HG03521 (cell line): ENCODE measurements at regions not wholly inside any gene's neighbourhood (a gene's known extent, or its start where the extent isn't known, plus 50 kb on each side); places are given as distances from the start of the nearest gene placed in this dataset.
"Not testable (repeated sequence)": the region's sequence is repeated elsewhere in the genome, so short reads cannot be mapped to it uniquely, and the experiment has no call there.

Experiments
- ATAC-seq: cut with Tn5 transposase; IDR thresholded peaks from one replicate; pipeline ENCODE4 v1.9.1; 2021; ENCODE audit warnings: mild to moderate bottlenecking, moderate library complexity; ENCODE audit not compliant: unreplicated experiment

DNA sequence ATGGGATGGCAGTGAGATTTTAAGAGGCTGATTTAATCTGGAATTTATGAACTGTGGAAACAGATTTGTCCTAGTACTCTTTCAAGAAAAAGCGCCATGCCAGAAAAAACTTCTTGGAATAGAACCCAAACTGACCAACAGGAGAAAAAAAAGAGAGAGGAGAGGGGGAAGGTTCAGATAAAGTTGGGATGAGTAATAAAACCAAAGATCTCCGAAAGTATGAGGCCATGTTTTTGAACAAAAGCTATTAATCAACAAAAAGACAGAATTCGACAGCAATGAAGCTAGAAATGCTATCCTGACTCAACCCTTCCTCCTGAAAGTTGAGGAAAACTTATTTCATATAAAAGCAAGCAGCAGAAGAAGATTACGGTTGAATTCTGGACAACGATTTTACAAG, 135.5 kb downstream of the CEMIP2 start:
- no peak for ATAC-seq

DNA sequence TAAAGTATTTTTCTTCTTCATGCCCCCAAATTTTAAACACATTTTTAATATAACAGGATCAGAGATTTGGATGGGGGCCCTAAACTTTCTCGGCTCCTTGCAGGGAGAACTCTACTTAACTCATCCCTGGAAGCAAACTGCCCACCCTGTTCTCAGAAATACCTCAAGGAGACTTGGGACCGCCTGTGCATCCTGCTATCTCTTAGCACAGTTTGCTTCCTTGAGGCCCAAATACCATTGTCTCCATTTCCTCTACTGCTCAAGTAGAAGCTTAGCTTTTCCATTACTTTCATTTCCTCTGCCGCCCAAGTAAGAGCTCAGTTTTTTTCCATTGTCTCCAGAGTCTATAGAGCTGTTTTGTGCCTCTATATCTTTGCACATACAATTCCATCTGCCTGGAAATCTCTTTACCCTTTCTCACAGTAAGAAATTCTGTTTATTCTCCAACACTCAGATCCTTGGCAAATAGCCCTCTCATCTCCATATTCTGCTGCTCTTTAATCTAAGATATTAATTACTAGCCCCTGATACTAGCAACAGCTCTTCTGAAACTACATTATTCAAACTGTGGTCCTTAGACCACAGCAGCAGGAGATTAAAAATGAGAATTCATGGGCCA, 137.8 kb downstream of the CEMIP2 start:
- ATAC-seq: no peak

DNA sequence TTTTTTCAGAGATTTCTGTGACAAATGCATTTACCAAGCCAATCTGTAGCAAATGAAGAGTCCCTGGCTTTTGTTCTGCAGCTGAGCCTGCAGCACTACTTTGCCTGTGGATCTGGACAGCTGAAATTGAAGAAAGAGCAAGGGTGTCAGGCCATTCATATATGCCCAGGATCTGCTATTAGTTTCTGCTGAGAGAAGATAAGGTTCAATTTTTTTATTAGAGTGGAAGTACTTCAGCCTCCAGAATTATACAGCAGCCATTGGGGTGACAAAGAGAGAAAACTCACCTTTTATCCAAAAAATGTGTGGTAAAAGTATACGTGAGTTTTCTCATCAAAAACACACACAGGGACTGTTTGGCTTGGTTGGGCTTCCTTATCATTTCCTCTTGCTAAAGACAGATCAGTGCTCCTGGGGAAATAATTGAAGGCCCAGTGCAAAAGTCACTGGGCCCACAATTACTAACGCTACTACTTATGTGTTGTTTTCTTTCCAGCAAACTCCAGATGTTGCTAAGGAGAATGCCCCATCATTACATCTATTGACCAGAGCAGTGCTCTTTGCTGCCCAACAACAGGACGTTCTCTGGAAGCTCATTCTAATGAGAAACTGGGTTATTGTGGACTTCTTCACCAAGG, 138.6 kb downstream of the CEMIP2 start:
- ATAC-seq: no peak

DNA sequence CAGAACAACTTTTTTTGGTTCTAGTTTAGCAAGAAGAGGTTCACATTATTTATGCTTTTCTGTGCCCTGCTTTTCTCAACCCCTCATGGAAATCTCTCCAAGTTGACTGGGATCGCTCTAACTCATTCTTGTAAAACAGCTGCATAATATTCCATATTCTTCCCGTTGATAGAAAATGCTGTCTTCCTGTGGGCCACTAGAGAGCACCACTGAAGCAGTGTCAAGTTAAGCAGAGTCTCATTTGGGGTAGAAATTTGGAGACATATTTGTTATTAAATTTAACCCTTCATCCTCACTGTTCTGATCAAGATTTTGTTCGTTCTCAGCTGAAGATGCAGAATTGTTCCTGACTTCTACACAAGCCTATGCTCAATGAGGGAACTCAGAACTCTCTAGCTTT, 140.1 kb downstream of the CEMIP2 start:
- ATAC-seq: no peak

DNA sequence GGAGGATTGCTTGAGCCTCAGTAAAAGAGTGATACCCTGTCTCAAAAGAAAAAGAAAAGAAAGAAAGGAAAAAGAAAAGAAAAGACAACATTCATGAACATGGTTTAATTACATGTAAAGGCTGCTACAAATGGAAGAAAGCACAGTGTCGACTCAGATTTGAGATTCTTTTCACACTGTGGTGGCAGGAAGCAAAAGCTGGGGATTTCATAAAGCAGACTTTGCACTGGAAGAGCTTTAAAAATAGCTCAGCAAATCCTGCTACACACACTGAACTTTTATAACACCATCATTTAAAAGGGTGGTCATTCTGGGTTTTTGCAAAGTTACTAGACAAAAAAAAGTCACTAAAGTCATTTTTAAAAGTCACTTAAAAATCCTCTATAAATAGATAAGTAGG, 140.8 kb downstream of the CEMIP2 start:
- ATAC-seq: no peak

DNA sequence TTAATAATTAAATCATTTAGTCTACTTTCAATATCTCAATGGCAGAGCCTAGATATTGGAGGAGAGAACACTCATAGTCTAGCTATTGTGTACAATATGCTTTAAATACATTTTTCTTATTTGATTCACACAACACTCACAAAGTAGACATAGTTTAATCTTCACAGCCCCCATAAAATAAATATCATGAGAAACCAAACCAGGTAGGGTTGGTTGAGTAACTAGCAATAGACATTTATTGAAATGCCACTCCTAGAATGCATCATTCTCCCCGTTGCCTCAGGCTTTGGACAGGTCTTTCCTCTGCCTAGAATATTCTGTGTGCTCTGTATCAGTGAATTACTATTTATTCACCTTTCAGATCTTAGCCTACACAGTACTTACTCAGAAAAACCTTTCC, 141.9 kb downstream of the CEMIP2 start:
- ATAC-seq: no peak

DNA sequence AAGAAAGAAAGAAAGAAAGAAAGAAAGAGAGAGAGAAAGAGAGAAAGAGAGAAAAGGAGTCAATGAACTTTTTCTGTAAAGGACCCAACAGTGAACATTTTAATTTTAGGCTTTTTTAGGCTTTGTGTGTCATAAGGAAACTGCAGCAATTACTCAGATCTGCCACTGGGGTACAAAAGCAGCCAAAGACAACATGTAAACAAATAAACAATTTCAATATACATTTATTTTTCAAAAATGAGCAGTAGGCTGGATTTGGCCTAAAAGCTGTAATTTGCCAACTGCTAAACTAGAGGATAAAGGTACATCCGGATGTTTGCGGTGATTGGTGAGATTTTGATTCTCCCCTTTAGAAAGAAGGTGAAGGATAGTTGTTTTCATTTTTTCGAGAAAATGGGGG, 143.6 kb downstream of the CEMIP2 start:
- ATAC-seq: no peak

DNA sequence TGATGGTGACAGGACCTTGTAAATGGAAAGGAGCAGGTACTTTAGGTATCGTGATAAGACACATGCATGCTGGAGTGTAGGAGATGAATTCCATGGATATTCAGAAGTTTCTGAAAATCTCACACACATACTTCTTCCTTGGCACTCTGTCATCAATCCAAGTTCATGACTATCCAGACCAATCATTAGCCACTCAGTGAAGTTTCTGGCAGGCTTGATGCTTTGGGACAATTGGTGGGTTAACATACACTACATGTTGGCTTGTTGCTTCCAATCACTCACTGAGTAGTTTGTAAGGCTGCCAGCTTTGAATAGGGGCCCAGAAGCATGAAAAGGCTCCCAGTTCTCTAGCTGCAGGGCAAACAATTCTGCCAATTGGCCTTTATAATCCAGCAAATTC, 147.6 kb downstream of the CEMIP2 start:
- no peak for ATAC-seq

DNA sequence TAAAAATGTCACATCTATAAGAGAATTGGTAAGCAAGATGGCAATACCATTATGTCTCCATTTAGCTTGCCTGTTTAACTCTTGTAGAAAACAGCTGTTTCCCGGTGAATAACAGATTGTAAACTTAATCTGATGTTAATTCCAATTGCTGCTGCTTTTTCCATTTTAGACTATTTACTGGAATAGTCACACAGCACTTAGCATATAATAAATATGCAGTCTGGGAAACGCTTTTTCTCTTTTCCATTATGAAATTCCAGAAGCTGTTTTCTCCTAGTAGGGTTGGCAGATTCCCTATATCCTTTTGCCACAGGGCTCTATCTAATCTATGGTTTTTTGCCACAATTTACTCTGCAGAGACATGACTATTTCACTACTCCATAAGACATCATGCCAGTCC, 148.0 kb downstream of the CEMIP2 start:
- no peak for ATAC-seq

DNA sequence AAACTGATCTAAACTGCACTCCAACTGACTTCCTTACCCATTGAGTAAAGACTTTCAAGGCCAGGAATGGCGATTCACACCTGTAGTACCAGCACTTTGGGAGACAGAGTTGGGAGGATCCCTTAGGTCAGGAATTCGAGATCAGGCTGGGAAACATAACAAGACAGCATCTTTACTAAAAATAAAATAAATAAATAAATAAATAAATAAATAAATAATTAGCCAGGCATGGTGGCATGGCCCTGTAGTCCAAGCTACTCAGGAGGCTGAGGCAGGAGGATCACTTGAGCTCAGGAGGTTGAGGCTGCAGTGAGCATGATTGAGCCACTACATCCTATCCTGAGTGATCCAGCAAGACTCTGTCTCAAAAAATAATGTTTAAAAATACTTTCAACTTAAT, 148.4 kb downstream of the CEMIP2 start:
- ATAC-seq: no peak

DNA sequence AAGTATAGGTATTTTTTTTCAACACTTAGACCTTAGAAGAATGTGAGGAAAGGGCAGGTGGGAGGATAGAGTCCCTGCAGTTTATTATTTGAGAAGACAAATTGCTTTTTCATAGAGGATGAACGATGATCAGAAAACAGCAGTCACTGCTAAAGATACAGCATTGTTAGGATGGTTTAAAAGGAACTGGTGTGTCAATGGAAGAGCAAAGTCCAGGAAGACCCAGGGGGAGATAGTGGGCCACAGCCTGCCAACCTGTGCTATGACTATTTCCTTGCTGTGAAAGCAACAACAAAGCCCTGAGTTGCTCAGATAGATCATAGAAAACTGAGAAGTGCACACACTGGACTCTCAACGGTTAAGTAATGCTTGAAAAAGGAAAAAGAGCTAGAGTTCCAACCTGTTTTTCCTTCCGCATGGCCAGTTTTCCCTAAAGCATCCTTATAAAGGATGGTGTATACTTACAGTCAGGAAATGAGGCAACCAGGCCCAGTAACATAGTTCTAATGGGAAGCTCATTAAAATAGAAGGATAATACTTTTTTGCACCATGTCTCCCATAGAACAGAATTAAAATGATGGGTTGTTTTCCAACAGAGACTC, 153.8 kb downstream of the CEMIP2 start:
- ATAC-seq: no peak

DNA sequence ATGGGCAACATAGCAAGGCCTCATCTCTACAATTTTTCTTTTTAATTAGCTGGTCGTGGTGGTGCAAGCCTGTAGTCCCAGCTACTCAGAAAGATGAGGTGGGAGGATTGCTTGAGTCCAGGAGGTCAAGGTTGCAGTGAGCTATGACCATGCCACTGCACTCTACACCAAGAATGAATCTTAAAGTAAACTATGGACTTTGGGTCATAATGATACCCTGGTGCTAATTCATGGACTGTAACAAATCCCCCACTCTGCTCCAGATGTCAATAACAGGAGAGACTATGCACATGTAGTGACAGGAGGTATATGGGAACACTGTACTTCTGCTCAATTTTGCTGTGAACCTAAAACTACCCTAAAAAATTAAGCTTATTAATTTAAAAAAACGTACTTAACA, 155.4 kb downstream of the CEMIP2 start:
- ATAC-seq: no peak

DNA sequence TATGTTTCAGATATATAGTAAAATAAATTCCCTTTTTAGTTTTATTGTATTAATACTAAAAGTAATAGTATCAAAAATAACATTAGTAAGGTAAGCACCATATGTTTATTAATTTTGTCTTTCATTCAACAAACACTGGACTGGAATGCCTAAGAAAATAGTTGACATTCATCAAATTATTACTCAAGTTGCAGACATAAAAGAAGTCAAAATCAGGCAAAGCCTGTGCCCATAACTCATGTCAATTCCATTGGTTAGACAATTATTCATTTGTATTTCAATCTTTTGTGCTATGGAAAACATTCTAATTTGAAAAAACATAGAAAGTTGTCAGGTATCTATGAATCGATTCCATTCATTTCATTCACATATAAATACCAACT, 158.9 kb downstream of the CEMIP2 start:
- no peak for ATAC-seq

DNA sequence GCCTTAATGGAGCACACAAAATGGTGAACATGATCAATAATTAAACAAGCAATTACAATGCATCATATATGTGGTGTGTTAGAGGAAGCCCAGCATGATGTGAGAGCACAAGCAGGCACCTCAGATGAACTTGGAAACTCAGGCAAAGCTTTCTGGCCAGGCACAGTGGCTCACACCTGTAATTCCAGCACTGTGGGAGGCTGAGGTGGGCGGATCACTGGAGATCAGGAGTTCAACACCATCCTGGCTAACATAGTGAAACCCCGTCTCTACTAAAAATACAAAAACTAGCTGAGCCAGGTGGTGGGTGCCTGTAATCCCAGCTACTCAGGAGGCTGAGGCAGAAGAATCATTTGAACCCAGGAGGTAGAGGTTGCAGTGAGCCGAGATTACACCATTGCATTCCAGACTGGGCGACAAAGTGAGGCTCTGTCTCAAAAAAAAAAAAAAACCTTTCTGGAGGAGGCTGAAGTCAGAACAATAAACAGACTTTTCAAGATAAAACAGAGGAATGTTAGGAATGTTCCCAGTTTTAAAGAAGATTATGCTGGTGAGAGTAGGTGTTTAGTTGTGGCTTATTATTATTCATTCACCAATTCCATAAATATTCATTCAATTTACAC, 159.4 kb downstream of the CEMIP2 start:
- no peak for ATAC-seq

DNA sequence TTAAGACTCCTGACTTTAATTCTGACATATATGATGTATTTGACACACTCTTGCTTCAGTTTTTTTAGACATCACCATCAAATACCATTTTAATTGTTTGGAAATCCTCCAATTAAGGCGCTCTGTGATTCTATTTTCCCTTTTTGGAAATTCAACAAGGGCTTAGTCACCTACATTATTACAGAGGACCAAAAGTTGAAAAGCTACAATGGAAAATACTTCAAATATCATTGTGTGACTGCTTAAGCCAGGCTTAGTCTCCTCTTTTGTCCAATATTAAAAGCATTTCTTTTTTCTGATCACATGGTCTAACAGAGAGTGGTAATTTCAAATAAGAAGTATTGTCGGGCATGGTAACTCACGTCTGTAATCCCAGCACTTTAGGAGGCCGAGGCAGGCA, 160.3 kb downstream of the CEMIP2 start:
- ATAC-seq: no peak

DNA sequence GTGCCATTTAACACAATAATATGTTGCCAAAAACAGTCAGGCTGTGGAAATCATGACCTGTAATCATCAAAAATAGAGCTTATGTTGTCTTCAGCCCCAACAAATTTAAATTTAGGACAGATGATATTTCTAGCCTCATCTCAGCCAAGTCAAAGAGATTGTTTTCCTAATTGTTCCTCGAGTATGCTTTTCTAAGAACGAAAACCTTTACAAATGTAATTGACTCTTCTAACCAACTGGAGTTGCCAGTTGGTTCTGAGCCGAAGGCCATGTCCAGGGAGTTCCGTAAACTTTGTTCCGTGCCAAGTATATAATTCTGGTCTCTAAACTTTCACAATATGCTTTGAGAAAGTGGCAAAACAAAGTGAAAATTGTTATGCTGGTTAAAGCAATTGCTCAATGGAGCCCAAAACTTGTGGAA, 160.8 kb downstream of the CEMIP2 start:
- ATAC-seq: no peak

DNA sequence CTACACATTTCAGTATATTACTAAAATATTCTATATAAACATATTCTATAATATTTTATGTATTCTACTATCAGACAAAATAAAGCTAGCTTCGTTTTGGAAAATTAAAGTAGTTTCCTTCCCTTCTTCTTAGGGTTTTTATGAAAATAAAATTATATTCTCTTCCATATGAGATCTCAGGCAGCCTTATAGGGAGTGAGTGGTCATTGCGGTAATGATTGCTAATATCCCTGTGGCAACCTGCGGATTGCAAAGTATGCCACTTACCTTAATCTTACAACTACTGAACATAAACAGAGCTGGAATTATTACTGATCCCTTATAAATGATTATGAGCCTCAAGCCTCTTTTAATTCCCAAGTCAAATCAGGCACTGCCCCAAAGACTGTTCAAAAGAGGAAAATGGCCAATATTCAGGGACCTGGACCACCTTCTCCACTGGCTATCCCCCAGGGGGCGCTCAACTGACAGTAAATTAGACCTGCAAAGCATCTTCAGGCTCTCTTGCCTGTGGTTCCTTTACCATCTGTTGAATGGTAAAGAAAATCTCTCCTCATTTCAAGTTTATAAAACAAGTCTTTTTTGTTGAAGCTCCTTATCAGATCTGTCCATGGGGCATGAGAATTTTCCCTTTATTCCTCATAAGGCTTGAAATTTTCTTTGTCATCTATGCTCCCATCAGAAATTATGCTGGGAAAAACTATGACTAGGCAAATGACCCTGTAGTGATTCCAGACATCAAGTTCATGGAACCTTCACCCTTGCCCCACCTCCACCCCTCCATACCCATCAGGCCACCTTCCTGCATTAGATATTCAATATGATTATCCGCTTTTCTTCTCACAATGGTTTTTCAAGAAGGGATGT, 163.9 kb downstream of the CEMIP2 start:
- ATAC-seq: peak; percentile 91

DNA sequence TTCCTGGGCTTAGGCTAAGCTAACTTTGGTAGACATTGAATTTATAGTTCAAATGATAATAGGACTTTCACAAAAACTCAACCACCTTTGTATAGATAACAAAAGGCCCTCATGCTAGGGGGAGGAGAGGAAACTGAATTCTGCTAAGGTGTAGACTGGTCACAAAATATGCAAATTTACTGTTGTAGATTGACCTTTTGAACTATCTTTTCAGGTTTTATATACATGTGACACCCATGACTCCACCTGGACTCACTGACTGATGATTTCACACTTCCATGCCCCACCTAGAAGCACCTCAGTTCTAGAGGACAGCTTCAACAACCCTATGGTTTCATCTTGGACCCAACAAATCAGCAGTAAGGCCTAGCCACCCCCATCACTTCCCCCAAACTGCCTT, 165.7 kb downstream of the CEMIP2 start:
- ATAC-seq: no peak

DNA sequence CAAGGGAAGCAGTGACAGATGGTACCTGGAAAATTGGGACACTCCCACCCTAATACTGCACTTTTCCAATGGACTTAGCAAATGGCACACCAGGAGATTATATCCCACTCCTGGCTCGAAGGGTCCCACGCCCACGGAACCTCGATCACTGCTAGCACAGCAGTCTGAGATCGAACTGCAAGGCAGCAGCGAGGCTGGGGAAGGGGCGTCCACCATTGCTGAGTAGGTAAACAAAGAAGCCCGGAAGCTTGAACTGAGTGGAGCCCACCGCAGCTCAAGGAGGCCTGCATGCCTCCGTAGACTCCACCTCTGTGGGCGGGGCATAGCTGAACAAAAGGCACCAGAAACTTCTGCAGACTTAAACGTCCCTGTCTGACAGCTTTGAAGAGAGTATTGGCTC, 172.6 kb downstream of the CEMIP2 start:
- not testable (repeated sequence) for ATAC-seq

DNA sequence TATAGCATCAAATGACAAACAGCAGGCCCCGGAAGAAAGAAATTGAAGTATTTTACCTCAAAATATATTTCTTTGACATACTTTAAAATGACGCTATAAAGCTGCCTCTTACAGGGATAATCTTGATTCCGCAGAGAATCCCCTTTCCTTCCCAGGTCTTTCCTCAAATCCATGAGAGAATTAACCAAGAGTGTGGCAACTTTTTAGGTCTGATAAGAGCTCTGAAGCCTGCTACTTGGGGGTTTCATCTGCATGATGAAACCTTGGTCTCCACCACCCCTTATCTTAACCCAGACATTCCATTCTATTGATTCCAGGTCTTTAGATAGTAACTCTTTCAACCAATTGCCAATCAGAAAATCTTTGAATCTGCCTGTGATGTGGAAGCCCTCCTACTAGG, 173.8 kb downstream of the CEMIP2 start:
- ATAC-seq: no peak

DNA sequence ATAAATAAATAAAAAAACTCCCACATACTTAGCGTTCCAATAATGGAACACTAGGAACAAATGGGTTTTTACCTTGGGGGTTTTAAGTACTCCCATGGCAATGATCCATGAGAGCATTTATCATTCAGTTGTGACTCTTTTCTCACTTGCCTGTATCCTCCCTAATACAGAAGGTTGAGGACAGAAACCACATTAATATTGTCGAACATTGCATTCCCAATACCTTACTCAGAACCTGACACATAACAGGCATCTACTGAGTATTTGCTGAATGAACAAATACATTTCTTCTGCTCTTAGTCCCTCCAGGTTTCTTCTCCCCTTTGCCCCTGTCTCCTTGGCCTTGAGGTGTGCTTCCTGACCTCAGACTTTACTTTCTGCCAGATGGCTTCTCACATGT, 175.9 kb downstream of the CEMIP2 start:
- no peak for ATAC-seq
